22Rv1 (cell line): ENCODE measurements at regions not wholly inside any gene's neighbourhood (a gene's known extent, or its start where the extent isn't known, plus 50 kb on each side); places are given as distances from the start of the nearest gene placed in this dataset.

Source experiments
- H3K27ac ChIP-seq: fragments of 450-650 bp; 2 replicates; pipeline ENCODE4 v1.5.1; 2017
- CTCF ChIP-seq: fragments of 450-650 bp; IDR thresholded peaks from 2 replicates; pipeline ENCODE4 v1.5.1; 2017; ENCODE audit warnings: mild to moderate bottlenecking
- ZFX ChIP-seq: fragments of 450-650 bp; IDR thresholded peaks from 2 replicates; pipeline ENCODE4 v1.6.1; 2017; ENCODE audit warnings: antibody characterized with exemption, borderline replicate concordance

GRCh38 chr13:106348075-106348840 is 187.2 kb downstream of the EFNB2 start:
- no peak overlapping the region for H3K27ac ChIP-seq
- TF ChIP-seq CTCF, result no peak
- TF ChIP-seq ZFX, result no peak

- no peak overlapping the region for H3K27ac ChIP-seq
- TF ChIP-seq CTCF, result no peak
- TF ChIP-seq ZFX, result no peak
Observed at GRCh38 chr13:106344342-106344741, 191.1 kb downstream of the EFNB2 start.

- H3K27ac ChIP-seq, result no peak overlapping the region
- TF ChIP-seq CTCF, result no peak
- TF ChIP-seq ZFX, result no peak
Observed at GRCh38 chr13:106343836-106344235, 191.6 kb downstream of the EFNB2 start.

GRCh38 chr13:106340249-106340648 is 195.2 kb downstream of the EFNB2 start:
- TF ChIP-seq CTCF, result no peak
- TF ChIP-seq ZFX, result no peak
- H3K27ac ChIP-seq, result no peak overlapping the region

- H3K27ac ChIP-seq, result no peak overlapping the region
- TF ChIP-seq ZFX, result no peak
Observed at GRCh38 chr13:106337096-106337850, 198.2 kb downstream of the EFNB2 start.

GRCh38 chr13:106336668-106337067 is 198.8 kb downstream of the EFNB2 start:
- TF ChIP-seq CTCF, result no peak
- no peak for TF ChIP-seq ZFX

GRCh38 chr13:106332621-106333020 is 202.8 kb downstream of the EFNB2 start:
- H3K27ac ChIP-seq, result no peak overlapping the region
- TF ChIP-seq ZFX, result no peak
- TF ChIP-seq CTCF, result no peak

More at GRCh38 chr13:106336668-106337067, 198.8 kb downstream of the EFNB2 start:
- no peak overlapping the region for H3K27ac ChIP-seq
